ENCODE measurements at regions not wholly inside any gene's neighbourhood (a gene's known extent, or its start where the extent isn't known, plus 50 kb on each side); places are given as distances from the start of the nearest gene placed in this dataset.

GRCh38 chr7:96598421-96598820 is 111.2 kb downstream of the SEM1 start:
- H3K9me2 ChIP-seq (ENCODE audit: insufficient read depth), result no peaks in the 10 kb centered on the region
- no peak overlapping the region for H3K9ac ChIP-seq (ENCODE audit: low read length)
- no peaks in the 10 kb centered on the region for H4K20me1 ChIP-seq (ENCODE audit: insufficient read depth)
- H3K4me2 ChIP-seq (ENCODE audit: low read length), result no peak overlapping the region
- ATAC-seq (no peak), DNase-seq (ENCODE audit: low read depth, low spot score) (no peak)
- CTCF ChIA-PET, result no interaction called here
- BruUV-seq (replicated peaks), result no TSS peak
- POLR2A ChIA-PET, result no interaction called here
- intact Hi-C loops (cut with micrococcal nuclease), result no loop called here
- no peaks in the 10 kb centered on the region for H3K79me2 ChIP-seq (ENCODE audit: insufficient read depth, low read length)
- 0 out of 2 replicates have a peak, but pooled peaks cover 13% of the 10 kb centered on the region for H3K27me3 ChIP-seq (ENCODE audit: insufficient read depth, low read length)
- H3K27ac ChIP-seq (ENCODE audit: low read depth, low read length), result no peak overlapping the region
- H3K4me1 ChIP-seq (ENCODE audit: control insufficient read depth in 1 of 2, insufficient read depth in 2 of 2, low read length in 2 of 2), result no peaks in the 10 kb centered on the region
- no peaks in the 10 kb centered on the region for H3K36me3 ChIP-seq (ENCODE audit: control insufficient read depth in 1 of 2, insufficient read depth in 2 of 2, low read length in 2 of 2)
- H3K9me3 ChIP-seq (ENCODE audit: control insufficient read depth in 1 of 2, insufficient read depth in 1 of 2, low read depth in 1 of 2, low read length in 2 of 2), result no peaks in the 10 kb centered on the region
- TF ChIP-seq YY1 (IDR thresholded peaks at IDR 0.05; ENCODE audit: extremely low read depth, insufficient replicate concordance, low read depth, low read length) (no peak), POLR2A (IDR thresholded peaks at IDR 0.05; ENCODE audit: borderline replicate concordance, extremely low read depth, insufficient read depth, insufficient read length) (no peak), FOSL1 (IDR thresholded peaks at IDR 0.05; ENCODE audit: low read depth) (no peak)
- no peak overlapping the region for H3K4me3 ChIP-seq (replicated peaks in 1 of 2; ENCODE audit: low read depth in 1 of 2, low read length in 2 of 2)
- RAD21 ChIA-PET (ENCODE audit: low non-redundant PET in 1 of 2, low total read pairs in 2 of 2, uncharacterized antibody in 2 of 2, unreplicated experiment in 2 of 2), result no interaction called here
- H2AFZ ChIP-seq (ENCODE audit: low read depth, low read length, poor library complexity, severe bottlenecking), result no peak overlapping the region

- no peaks in the 10 kb centered on the region for H3K9me2 ChIP-seq (ENCODE audit: insufficient read depth)
- H3K4me3 ChIP-seq (replicated peaks in 1 of 2; ENCODE audit: low read depth in 1 of 2, low read length in 2 of 2), result no peak overlapping the region
- H4K20me1 ChIP-seq (ENCODE audit: insufficient read depth), result no peaks in the 10 kb centered on the region
- intact Hi-C loops (cut with micrococcal nuclease), result no loop called here
- no peak for TF ChIP-seq POLR2AphosphoS5 (IDR thresholded peaks at IDR 0.05; ENCODE audit: low read depth, low read length)
- peak in 2 of 3 experiments; percentile 14 to 23; a peak in 3 of 6 replicates for TF ChIP-seq CTCF (IDR thresholded peaks at IDR 0.05 in 2 of 3, conservative IDR thresholded peaks at IDR 0.05 in 1 of 3; ENCODE audit: borderline replicate concordance in 1 of 3, insufficient read depth in 1 of 3, low read depth in 2 of 3, low read length in 2 of 3)
- no peak for TF ChIP-seq ZNF274 (IDR thresholded peaks at IDR 0.05; ENCODE audit: low read depth, low read length)
- peak; percentile 11; the same call in 1 of the 2 replicates for TF ChIP-seq RAD21 (IDR thresholded peaks at IDR 0.05; ENCODE audit: low read depth)
- peaks cover 15% of the 10 kb centered on the region; the same call in 1 of the 2 replicates for H3K27me3 ChIP-seq (ENCODE audit: insufficient read depth, low read length)
- H3K36me3 ChIP-seq (ENCODE audit: control insufficient read depth in 1 of 2, insufficient read depth in 2 of 2, low read length in 2 of 2), result no peaks in the 10 kb centered on the region
- ChIA-PET RAD21 (ENCODE audit: low non-redundant PET in 1 of 2, low total read pairs in 2 of 2, uncharacterized antibody in 2 of 2, unreplicated experiment in 2 of 2) (no interaction called here), POLR2A (no interaction called here), CTCF (interaction anchor here (1.0 to 2.9 kb wide), 2 partner anchors 10 to 431 kb away, joined by 3 to 12 read pairs; no protein-coding TSS in a partner anchor)
- no peak overlapping the region for H3K27ac ChIP-seq (ENCODE audit: low read depth, low read length)
- H3K4me2 ChIP-seq (ENCODE audit: low read length), result no peak overlapping the region
- no peaks in the 10 kb centered on the region for H3K79me2 ChIP-seq (ENCODE audit: insufficient read depth, low read length)
- H3K4me1 ChIP-seq (ENCODE audit: control insufficient read depth in 1 of 2, insufficient read depth in 2 of 2, low read length in 2 of 2), result no peaks in the 10 kb centered on the region
- ATAC-seq, result peak; percentile 55; the same call in 1 of the 2 replicates
- no peaks in the 10 kb centered on the region for H3K9me3 ChIP-seq (ENCODE audit: control insufficient read depth in 1 of 2, insufficient read depth in 1 of 2, low read depth in 1 of 2, low read length in 2 of 2)
- H3K9ac ChIP-seq (ENCODE audit: low read length), result no peak overlapping the region
- no TSS peak for BruUV-seq (replicated peaks)
- H2AFZ ChIP-seq (ENCODE audit: low read depth, low read length, poor library complexity, severe bottlenecking), result no peak overlapping the region
- DNase-seq (ENCODE audit: low read depth, low spot score), result no peak
These were observed 113.4 kb downstream of the SEM1 start for GRCh38 chr7:96596120-96596826.

Measured in HCT116 (cell line).